ENCODE measurements at regions not wholly inside any gene's neighbourhood (a gene's known extent, or its start where the extent isn't known, plus 50 kb on each side); places are given as distances from the start of the nearest gene placed in this dataset.

GRCh38 chr12:23236066-23236780 lies 611.3 kb downstream of the ETNK1 start:
- intact Hi-C loops (cut with micrococcal nuclease) = no loop called here
- Histone ChIP-seq H3K9ac (ENCODE audit: low read length) (no peak overlapping the region), H3K9me3 (ENCODE audit: control extremely low read depth in 1 of 3, control insufficient read depth in 2 of 3, insufficient read depth in 1 of 3, low read length in 2 of 3) (no peaks in the 10 kb centered on the region), H3K36me3 (replicated peaks in 1 of 2; ENCODE audit: control extremely low read depth in 1 of 2, control insufficient read depth in 1 of 2, extremely low read depth in 1 of 2, insufficient read depth in 2 of 2, low read length in 1 of 2) (no peaks in the 10 kb centered on the region), H4K20me1 (ENCODE audit: control insufficient read depth, insufficient read depth, low read length, poor library complexity, severe bottlenecking) (no peaks in the 10 kb centered on the region), H3K4me2 (replicated peaks; ENCODE audit: low read depth, low read length, poor library complexity, severe bottlenecking) (no peak overlapping the region), H3K27me3 (replicated peaks in 1 of 4; ENCODE audit: control extremely low read depth in 1 of 4, control insufficient read depth in 3 of 4, insufficient read depth in 4 of 4, low read length in 3 of 4) (no peaks in the 10 kb centered on the region), H3K4me1 (ENCODE audit: control insufficient read depth in 2 of 2, insufficient read depth in 2 of 2, low read length in 2 of 2) (no peaks in the 10 kb centered on the region), H2AFZ (ENCODE audit: insufficient read depth, low read depth, low read length, poor library complexity, severe bottlenecking) (no peak overlapping the region), H3K4me3 (ENCODE audit: control extremely low read depth in 1 of 5, extremely low read depth in 1 of 5, insufficient read depth in 1 of 5, low read depth in 2 of 5, low read length in 4 of 5) (no peak overlapping the region), H3K79me2 (ENCODE audit: control insufficient read depth, insufficient read depth, low read length) (no peaks in the 10 kb centered on the region), H3K27ac (ENCODE audit: low read length in 2 of 2) (no peak overlapping the region)
- ChIA-PET POLR2A (no interaction called here), CTCF (no interaction called here)
- H3K27me3 Mint-ChIP-seq = no peaks in the 10 kb centered on the region
- no peaks in the 10 kb centered on the region for H3K9me3 Mint-ChIP-seq (ENCODE audit: insufficient read depth)
- DNase-seq (no peak), ATAC-seq (ENCODE audit: low read depth) (no peak)
- no peak overlapping the region for H3K4me3 Mint-ChIP-seq
- H3K27ac Mint-ChIP-seq = no peak overlapping the region
- WGBS (ENCODE audit: insufficient coverage) = 93% methylated on average over 2 of the region's 7 CpGs
- no peaks in the 10 kb centered on the region for H3K4me1 Mint-ChIP-seq
- no peak for TF ChIP-seq CTCF (IDR thresholded peaks at IDR 0.05)
- TF ChIP-seq EZH2 (IDR thresholded peaks at IDR 0.05; ENCODE audit: borderline replicate concordance, insufficient read depth, low read depth, low read length, poor library complexity, severe bottlenecking) = no peak

- Histone ChIP-seq H3K27ac (ENCODE audit: low read length in 2 of 2) (no peak overlapping the region), H3K4me2 (replicated peaks; ENCODE audit: low read depth, low read length, poor library complexity, severe bottlenecking) (no peak overlapping the region), H3K36me3 (replicated peaks in 1 of 2; ENCODE audit: control extremely low read depth in 1 of 2, control insufficient read depth in 1 of 2, extremely low read depth in 1 of 2, insufficient read depth in 2 of 2, low read length in 1 of 2) (no peaks in the 10 kb centered on the region), H3K4me1 (ENCODE audit: control insufficient read depth in 2 of 2, insufficient read depth in 2 of 2, low read length in 2 of 2) (no peaks in the 10 kb centered on the region), H4K20me1 (ENCODE audit: control insufficient read depth, insufficient read depth, low read length, poor library complexity, severe bottlenecking) (no peaks in the 10 kb centered on the region), H3K79me2 (ENCODE audit: control insufficient read depth, insufficient read depth, low read length) (no peaks in the 10 kb centered on the region), H3K9ac (ENCODE audit: low read length) (no peak overlapping the region), H2AFZ (ENCODE audit: insufficient read depth, low read depth, low read length, poor library complexity, severe bottlenecking) (no peak overlapping the region), H3K4me3 (ENCODE audit: control extremely low read depth in 1 of 5, extremely low read depth in 1 of 5, insufficient read depth in 1 of 5, low read depth in 2 of 5, low read length in 4 of 5) (no peak overlapping the region), H3K27me3 (replicated peaks in 1 of 4; ENCODE audit: control extremely low read depth in 1 of 4, control insufficient read depth in 3 of 4, insufficient read depth in 4 of 4, low read length in 3 of 4) (no peaks in the 10 kb centered on the region), H3K9me3 (ENCODE audit: control extremely low read depth in 1 of 3, control insufficient read depth in 2 of 3, insufficient read depth in 1 of 3, low read length in 2 of 3) (no peaks in the 10 kb centered on the region)
- Mint-ChIP-seq H3K27me3 (no peaks in the 10 kb centered on the region), H3K9me3 (ENCODE audit: insufficient read depth) (no peaks in the 10 kb centered on the region), H3K4me3 (no peak overlapping the region), H3K4me1 (no peaks in the 10 kb centered on the region), H3K27ac (no peak overlapping the region)
- intact Hi-C loops (cut with micrococcal nuclease) = no loop called here
- no peak for ATAC-seq (ENCODE audit: low read depth)
- TF ChIP-seq EZH2 (IDR thresholded peaks at IDR 0.05; ENCODE audit: borderline replicate concordance, insufficient read depth, low read depth, low read length, poor library complexity, severe bottlenecking) (no peak), CTCF (IDR thresholded peaks at IDR 0.05) (no peak)
- POLR2A ChIA-PET = no interaction called here
- CTCF ChIA-PET = no interaction called here
- WGBS (ENCODE audit: insufficient coverage) = no CpG with 5 or more reads among the region's 1 CpG
- DNase-seq = no peak
Observed at GRCh38 chr12:23236811-23237210, 611.8 kb downstream of the ETNK1 start.

Measured in B cell (primary cell).